22Rv1 (cell line): ENCODE measurements at regions not wholly inside any gene's neighbourhood (a gene's known extent, or its start where the extent isn't known, plus 50 kb on each side); places are given as distances from the start of the nearest gene placed in this dataset.

Experiments used
- CTCF ChIP-seq: fragments of 450-650 bp; IDR thresholded peaks from 2 replicates; pipeline ENCODE4 v1.5.1; 2017; ENCODE audit warnings: mild to moderate bottlenecking
- ZFX ChIP-seq: fragments of 450-650 bp; IDR thresholded peaks from 2 replicates; pipeline ENCODE4 v1.6.1; 2017; ENCODE audit warnings: antibody characterized with exemption, borderline replicate concordance

GRCh38 chr2:145897151-145897550, 1377.2 kb upstream of the ZEB2 start:
- TF ChIP-seq CTCF, result no peak
- no peak for TF ChIP-seq ZFX
